ENCODE measurements at regions not wholly inside any gene's neighbourhood (a gene's known extent, or its start where the extent isn't known, plus 50 kb on each side); places are given as distances from the start of the nearest gene placed in this dataset.

GRCh38 chr12:60191676-60192359 lies 596.0 kb downstream of the SLC16A7 start:
- TF ChIP-seq, protein P1, sequence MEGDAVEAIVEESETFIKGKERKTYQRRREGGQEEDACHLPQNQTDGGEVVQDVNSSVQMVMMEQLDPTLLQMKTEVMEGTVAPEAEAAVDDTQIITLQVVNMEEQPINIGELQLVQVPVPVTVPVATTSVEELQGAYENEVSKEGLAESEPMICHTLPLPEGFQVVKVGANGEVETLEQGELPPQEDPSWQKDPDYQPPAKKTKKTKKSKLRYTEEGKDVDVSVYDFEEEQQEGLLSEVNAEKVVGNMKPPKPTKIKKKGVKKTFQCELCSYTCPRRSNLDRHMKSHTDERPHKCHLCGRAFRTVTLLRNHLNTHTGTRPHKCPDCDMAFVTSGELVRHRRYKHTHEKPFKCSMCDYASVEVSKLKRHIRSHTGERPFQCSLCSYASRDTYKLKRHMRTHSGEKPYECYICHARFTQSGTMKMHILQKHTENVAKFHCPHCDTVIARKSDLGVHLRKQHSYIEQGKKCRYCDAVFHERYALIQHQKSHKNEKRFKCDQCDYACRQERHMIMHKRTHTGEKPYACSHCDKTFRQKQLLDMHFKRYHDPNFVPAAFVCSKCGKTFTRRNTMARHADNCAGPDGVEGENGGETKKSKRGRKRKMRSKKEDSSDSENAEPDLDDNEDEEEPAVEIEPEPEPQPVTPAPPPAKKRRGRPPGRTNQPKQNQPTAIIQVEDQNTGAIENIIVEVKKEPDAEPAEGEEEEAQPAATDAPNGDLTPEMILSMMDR (conservative IDR thresholded peaks at IDR 0.05; ENCODE audit: low read length): no peak
- TF ChIP-seq EZH2phosphoT487 (IDR thresholded peaks at IDR 0.05; ENCODE audit: borderline replicate concordance): no peak
- H3K4me2 ChIP-seq (ENCODE audit: low read depth, low read length, poor library complexity, severe bottlenecking): no peak overlapping the region
- H3K36me3 ChIP-seq (ENCODE audit: insufficient read depth, low read length): no peaks in the 10 kb centered on the region

DNA sequence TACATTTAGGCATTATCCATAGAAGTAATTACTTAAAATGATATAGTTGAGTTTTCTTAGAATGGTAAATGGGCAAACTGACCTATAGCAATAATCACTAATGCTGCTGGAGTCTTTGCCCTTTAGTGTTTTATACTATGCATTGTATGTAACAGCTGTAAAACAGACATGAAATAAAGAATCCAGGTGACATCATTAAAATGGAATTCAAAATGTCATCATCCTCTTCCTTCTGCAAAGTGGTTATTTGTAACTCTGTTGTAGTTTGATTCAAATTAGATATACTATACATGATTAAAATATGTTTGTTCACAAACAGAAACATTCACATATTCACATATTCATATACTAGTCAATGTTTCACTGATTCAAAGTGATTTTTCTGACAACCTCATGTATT lies 598.8 kb downstream of the SLC16A7 start:
- no peaks in the 10 kb centered on the region for H4K20me1 ChIP-seq (ENCODE audit: insufficient read depth, low read length, poor library complexity, severe bottlenecking)
- no peaks in the 10 kb centered on the region for H3K9me2 ChIP-seq (replicated peaks; ENCODE audit: low read depth, low read length)
- no peaks in the 10 kb centered on the region for H3F3A ChIP-seq (ENCODE audit: low read depth)
- no peak overlapping the region for H3K4me3 ChIP-seq (ENCODE audit: low read length, poor library complexity, severe bottlenecking)
- no peaks in the 10 kb centered on the region for H3K79me2 ChIP-seq (ENCODE audit: insufficient read depth, low read length)
- no peak overlapping the region for H3K4me2 ChIP-seq (ENCODE audit: low read depth, low read length, poor library complexity, severe bottlenecking)
- H3K36me3 ChIP-seq (ENCODE audit: insufficient read depth, low read length): no peaks in the 10 kb centered on the region
- H3K4me1 ChIP-seq (ENCODE audit: insufficient read depth, low read length, poor library complexity, severe bottlenecking): no peaks in the 10 kb centered on the region
- H2AFZ ChIP-seq (ENCODE audit: low read length): no peak overlapping the region
- H3K9me3 ChIP-seq (ENCODE audit: insufficient read depth, low read depth, low read length): no peaks in the 10 kb centered on the region
- H3K27me3 ChIP-seq (ENCODE audit: insufficient read depth, low read length, poor library complexity, severe bottlenecking): no peaks in the 10 kb centered on the region
- H3K9ac ChIP-seq (ENCODE audit: low read depth, low read length, poor library complexity, severe bottlenecking): no peak overlapping the region
- TF ChIP-seq EZH2phosphoT487 (IDR thresholded peaks at IDR 0.05; ENCODE audit: borderline replicate concordance): no peak
- TF ChIP-seq, protein P1 (conservative IDR thresholded peaks at IDR 0.05; ENCODE audit: low read length): no peak

More at GRCh38 chr12:60191676-60192359, 596.0 kb downstream of the SLC16A7 start:
- no peak overlapping the region for H3K9ac ChIP-seq (ENCODE audit: low read depth, low read length, poor library complexity, severe bottlenecking)
- H2AFZ ChIP-seq (ENCODE audit: low read length): no peak overlapping the region
- no peaks in the 10 kb centered on the region for H3F3A ChIP-seq (ENCODE audit: low read depth)
- H3K9me3 ChIP-seq (ENCODE audit: insufficient read depth, low read depth, low read length): no peaks in the 10 kb centered on the region
- no peak overlapping the region for H3K4me3 ChIP-seq (ENCODE audit: low read length, poor library complexity, severe bottlenecking)
- H3K79me2 ChIP-seq (ENCODE audit: insufficient read depth, low read length): no peaks in the 10 kb centered on the region
- no peaks in the 10 kb centered on the region for H3K9me2 ChIP-seq (replicated peaks; ENCODE audit: low read depth, low read length)
- H4K20me1 ChIP-seq (ENCODE audit: insufficient read depth, low read length, poor library complexity, severe bottlenecking): no peaks in the 10 kb centered on the region
- no peaks in the 10 kb centered on the region for H3K27me3 ChIP-seq (ENCODE audit: insufficient read depth, low read length, poor library complexity, severe bottlenecking)
- no peaks in the 10 kb centered on the region for H3K4me1 ChIP-seq (ENCODE audit: insufficient read depth, low read length, poor library complexity, severe bottlenecking)

GRCh38 chr12:60195483-60195882 lies 599.7 kb downstream of the SLC16A7 start:
- Histone ChIP-seq H3K27me3 (ENCODE audit: insufficient read depth, low read length, poor library complexity, severe bottlenecking) (no peaks in the 10 kb centered on the region), H3K79me2 (ENCODE audit: insufficient read depth, low read length) (no peaks in the 10 kb centered on the region)

More at GRCh38 chr12:60195483-60195882, 599.7 kb downstream of the SLC16A7 start:
- Histone ChIP-seq H3K36me3 (ENCODE audit: insufficient read depth, low read length) (no peaks in the 10 kb centered on the region), H3K9me3 (ENCODE audit: insufficient read depth, low read depth, low read length) (no peaks in the 10 kb centered on the region), H3K9ac (ENCODE audit: low read depth, low read length, poor library complexity, severe bottlenecking) (no peak overlapping the region), H3F3A (ENCODE audit: low read depth) (no peaks in the 10 kb centered on the region), H3K4me2 (ENCODE audit: low read depth, low read length, poor library complexity, severe bottlenecking) (no peak overlapping the region), H3K4me3 (ENCODE audit: low read length, poor library complexity, severe bottlenecking) (no peak overlapping the region), H2AFZ (ENCODE audit: low read length) (no peak overlapping the region), H4K20me1 (ENCODE audit: insufficient read depth, low read length, poor library complexity, severe bottlenecking) (no peaks in the 10 kb centered on the region), H3K9me2 (replicated peaks; ENCODE audit: low read depth, low read length) (no peaks in the 10 kb centered on the region), H3K4me1 (ENCODE audit: insufficient read depth, low read length, poor library complexity, severe bottlenecking) (no peaks in the 10 kb centered on the region)
- no peak for TF ChIP-seq EZH2phosphoT487 (IDR thresholded peaks at IDR 0.05; ENCODE audit: borderline replicate concordance)
- TF ChIP-seq, protein P1 (conservative IDR thresholded peaks at IDR 0.05; ENCODE audit: low read length): no peak

All from Loucy (cell line).